ACC112 (cell line): ENCODE measurements at regions not wholly inside any gene's neighbourhood (a gene's known extent, or its start where the extent isn't known, plus 50 kb on each side); places are given as distances from the start of the nearest gene placed in this dataset.
"Not testable (repeated sequence)": the region's sequence is repeated elsewhere in the genome, so short reads cannot be mapped to it uniquely, and the experiment has no call there.

Experiments
- H2AFZ ChIP-seq: fragments of 200-600 bp; sonication (generic); one replicate; pipeline ENCODE4 v1.6.0; 2017; ENCODE audit warnings: antibody characterized with exemption, low read length; ENCODE audit not compliant: unreplicated experiment
- H3K27ac ChIP-seq: fragments of 200-600 bp; sonication (generic); 2 replicates; pipeline ENCODE4 v1.5.1; 2014; ENCODE audit warnings: low read depth, mild to moderate bottlenecking, antibody characterized with exemption, low read length, moderate library complexity
- H3K27me3 ChIP-seq: fragments of 200-600 bp; sonication (generic); 2 replicates; pipeline ENCODE4 v1.6.1; 2014; ENCODE audit warnings: mild to moderate bottlenecking, antibody characterized with exemption, low read length, moderate library complexity, mixed read lengths; ENCODE audit not compliant: insufficient read depth
- H3K36me3 ChIP-seq: fragments of 200-600 bp; sonication (generic); 2 replicates; pipeline ENCODE4 v1.6.1; 2016; ENCODE audit warnings: mild to moderate bottlenecking, antibody characterized with exemption, low read length, moderate library complexity, mixed read lengths; ENCODE audit not compliant: insufficient read depth
- H3K4me1 ChIP-seq: fragments of 200-600 bp; sonication (generic); one replicate; pipeline ENCODE4 v1.6.1; 2016; ENCODE audit warnings: low read length, mixed read lengths; ENCODE audit not compliant: insufficient read depth, unreplicated experiment, control insufficient read depth
- H3K4me3 ChIP-seq: fragments of 200-600 bp; sonication (generic); 2 replicates; pipeline ENCODE4 v1.5.1; 2014; ENCODE audit warnings: mild to moderate bottlenecking, low read depth, low read length
- H3K79me2 ChIP-seq: fragments of 200-600 bp; sonication (generic); one replicate; pipeline ENCODE4 v1.6.0; 2016; ENCODE audit warnings: low read length; ENCODE audit not compliant: control insufficient read depth, unreplicated experiment, insufficient read depth

GRCh38 chr4:100008048-100008447, 58.0 kb upstream of the H2AZ1 start:
- Histone ChIP-seq H3K27me3 (no peaks in the 10 kb centered on the region), H2AFZ (no peak overlapping the region), H3K27ac (no peak overlapping the region), H3K79me2 (no peaks in the 10 kb centered on the region), H3K4me3 (no peak overlapping the region), H3K4me1 (no peaks in the 10 kb centered on the region), H3K36me3 (no peaks in the 10 kb centered on the region)

GRCh38 chr4:100006161-100006560, 56.1 kb upstream of the H2AZ1 start:
- H2AFZ ChIP-seq, H3K27ac ChIP-seq, H3K27me3 ChIP-seq, H3K4me3 ChIP-seq, H3K36me3 ChIP-seq, H3K79me2 ChIP-seq, H3K4me1 ChIP-seq: not testable (repeated sequence)
